ENCODE measurements at regions not wholly inside any gene's neighbourhood (a gene's known extent, or its start where the extent isn't known, plus 50 kb on each side); places are given as distances from the start of the nearest gene placed in this dataset.

DNA sequence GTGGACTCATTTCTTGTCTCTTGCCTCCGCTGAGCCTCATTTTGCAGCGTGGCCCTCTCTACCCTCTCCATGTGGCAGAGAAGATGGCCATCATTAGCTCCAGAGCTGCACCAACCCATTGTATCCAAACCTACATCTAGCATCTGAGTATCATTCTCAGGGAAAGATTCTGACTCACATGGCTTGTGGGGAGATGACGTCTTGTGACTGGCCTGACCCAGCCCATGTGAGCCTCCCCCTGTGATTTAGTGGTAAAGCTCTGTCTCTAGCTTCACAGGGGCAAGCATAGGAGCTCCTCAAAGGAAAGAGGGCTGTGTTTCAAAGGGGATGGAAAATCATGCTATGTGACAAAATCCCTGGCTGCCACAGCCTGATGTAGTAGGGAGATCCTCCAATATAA is 87.4 kb upstream of the RBMS1 start:
- H3K9ac ChIP-seq (ENCODE audit: low read length) = no peak overlapping the region
- no peak overlapping the region for H2AFZ ChIP-seq (ENCODE audit: low read length)
- H3K36me3 ChIP-seq (ENCODE audit: insufficient read depth, low read length) = no peaks in the 10 kb centered on the region
- no peak overlapping the region for H3K4me2 ChIP-seq (ENCODE audit: low read length)
- H3K27ac ChIP-seq (ENCODE audit: low read depth, low read length, poor library complexity, severe bottlenecking) = no peak overlapping the region
- H3K9me2 ChIP-seq (ENCODE audit: low read depth, low read length) = no peaks in the 10 kb centered on the region
- H3K9me3 ChIP-seq (ENCODE audit: low read length) = no peaks in the 10 kb centered on the region
- no peaks in the 10 kb centered on the region for H3K4me1 ChIP-seq (ENCODE audit: insufficient read depth, low read length, severe bottlenecking)
- no peaks in the 10 kb centered on the region for H3F3A ChIP-seq (ENCODE audit: insufficient read depth, low read length)
- H3K4me3 ChIP-seq (ENCODE audit: low read depth, low read length, poor library complexity, severe bottlenecking) = no peak overlapping the region
- TF ChIP-seq EZH2 (IDR thresholded peaks at IDR 0.05; ENCODE audit: borderline replicate concordance, low read length) = no peak
- no peaks in the 10 kb centered on the region for H3K79me2 ChIP-seq (ENCODE audit: insufficient read depth, low read length)
- H3K27me3 ChIP-seq (ENCODE audit: insufficient read depth, low read length) = no peaks in the 10 kb centered on the region
- H4K20me1 ChIP-seq (ENCODE audit: insufficient read depth, low read length) = no peaks in the 10 kb centered on the region

DNA sequence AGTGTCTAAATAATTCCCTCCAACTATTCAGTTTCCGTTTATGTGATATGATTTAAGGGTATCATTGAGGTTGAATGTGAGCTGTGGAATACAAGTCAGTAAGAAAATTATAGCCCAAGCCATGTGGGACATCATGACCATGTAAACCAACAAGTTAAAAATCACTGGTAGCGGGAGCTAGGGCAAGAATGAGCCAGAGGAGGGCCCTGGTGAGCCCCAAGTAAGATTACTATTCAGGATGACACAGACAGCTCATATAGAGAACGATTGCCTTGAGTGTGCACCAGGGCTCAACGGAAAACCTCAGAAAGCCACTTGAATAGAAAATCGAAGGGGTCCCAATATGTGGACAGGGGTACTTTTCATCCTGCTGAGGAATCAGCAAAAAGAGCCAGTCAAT is 87.8 kb upstream of the RBMS1 start:
- Histone ChIP-seq H3K36me3 (ENCODE audit: insufficient read depth, low read length) (no peaks in the 10 kb centered on the region), H4K20me1 (ENCODE audit: insufficient read depth, low read length) (no peaks in the 10 kb centered on the region), H3K9ac (ENCODE audit: low read length) (no peak overlapping the region), H3K4me3 (ENCODE audit: low read depth, low read length, poor library complexity, severe bottlenecking) (no peak overlapping the region), H3K27ac (ENCODE audit: low read depth, low read length, poor library complexity, severe bottlenecking) (no peak overlapping the region), H3F3A (ENCODE audit: insufficient read depth, low read length) (no peaks in the 10 kb centered on the region), H3K9me3 (ENCODE audit: low read length) (no peaks in the 10 kb centered on the region), H3K79me2 (ENCODE audit: insufficient read depth, low read length) (no peaks in the 10 kb centered on the region), H3K4me2 (ENCODE audit: low read length) (no peak overlapping the region), H3K9me2 (ENCODE audit: low read depth, low read length) (no peaks in the 10 kb centered on the region), H2AFZ (ENCODE audit: low read length) (no peak overlapping the region), H3K27me3 (ENCODE audit: insufficient read depth, low read length) (no peaks in the 10 kb centered on the region), H3K4me1 (ENCODE audit: insufficient read depth, low read length, severe bottlenecking) (no peaks in the 10 kb centered on the region)
- TF ChIP-seq, protein P1, sequence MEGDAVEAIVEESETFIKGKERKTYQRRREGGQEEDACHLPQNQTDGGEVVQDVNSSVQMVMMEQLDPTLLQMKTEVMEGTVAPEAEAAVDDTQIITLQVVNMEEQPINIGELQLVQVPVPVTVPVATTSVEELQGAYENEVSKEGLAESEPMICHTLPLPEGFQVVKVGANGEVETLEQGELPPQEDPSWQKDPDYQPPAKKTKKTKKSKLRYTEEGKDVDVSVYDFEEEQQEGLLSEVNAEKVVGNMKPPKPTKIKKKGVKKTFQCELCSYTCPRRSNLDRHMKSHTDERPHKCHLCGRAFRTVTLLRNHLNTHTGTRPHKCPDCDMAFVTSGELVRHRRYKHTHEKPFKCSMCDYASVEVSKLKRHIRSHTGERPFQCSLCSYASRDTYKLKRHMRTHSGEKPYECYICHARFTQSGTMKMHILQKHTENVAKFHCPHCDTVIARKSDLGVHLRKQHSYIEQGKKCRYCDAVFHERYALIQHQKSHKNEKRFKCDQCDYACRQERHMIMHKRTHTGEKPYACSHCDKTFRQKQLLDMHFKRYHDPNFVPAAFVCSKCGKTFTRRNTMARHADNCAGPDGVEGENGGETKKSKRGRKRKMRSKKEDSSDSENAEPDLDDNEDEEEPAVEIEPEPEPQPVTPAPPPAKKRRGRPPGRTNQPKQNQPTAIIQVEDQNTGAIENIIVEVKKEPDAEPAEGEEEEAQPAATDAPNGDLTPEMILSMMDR (IDR thresholded peaks at IDR 0.05; ENCODE audit: low read length) = no peak
- TF ChIP-seq EZH2 (IDR thresholded peaks at IDR 0.05; ENCODE audit: borderline replicate concordance, low read length) = no peak

DNA sequence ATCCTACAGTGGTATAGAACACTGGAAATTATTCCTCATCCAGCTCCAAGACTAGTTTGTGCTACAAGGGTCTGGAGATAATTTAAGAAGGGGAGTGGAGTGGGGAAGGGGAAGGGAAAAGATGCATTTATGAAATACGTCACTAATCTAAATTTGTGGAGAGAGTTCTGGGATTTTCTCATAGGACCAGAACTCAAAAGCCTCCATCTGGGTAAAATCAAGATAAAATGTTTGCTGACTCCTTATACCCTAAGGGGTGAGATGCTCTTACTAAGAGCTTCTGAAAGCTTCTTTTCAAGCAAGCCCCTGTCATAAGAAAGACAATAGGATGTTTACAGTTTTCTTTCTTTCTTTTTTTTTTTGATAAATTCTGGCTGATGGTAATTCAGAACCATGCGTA is 88.5 kb upstream of the RBMS1 start:
- H3K27me3 ChIP-seq (ENCODE audit: insufficient read depth, low read length) = no peaks in the 10 kb centered on the region
- H3K36me3 ChIP-seq (ENCODE audit: insufficient read depth, low read length) = no peaks in the 10 kb centered on the region
- H4K20me1 ChIP-seq (ENCODE audit: insufficient read depth, low read length) = no peaks in the 10 kb centered on the region
- H3K4me1 ChIP-seq (ENCODE audit: insufficient read depth, low read length, severe bottlenecking) = no peaks in the 10 kb centered on the region
- H3K79me2 ChIP-seq (ENCODE audit: insufficient read depth, low read length) = no peaks in the 10 kb centered on the region
- no peak for TF ChIP-seq EZH2 (IDR thresholded peaks at IDR 0.05; ENCODE audit: borderline replicate concordance, low read length)
- TF ChIP-seq, protein P1 (IDR thresholded peaks at IDR 0.05; ENCODE audit: low read length) = no peak
- H3F3A ChIP-seq (ENCODE audit: insufficient read depth, low read length) = no peaks in the 10 kb centered on the region
- no peak overlapping the region for H2AFZ ChIP-seq (ENCODE audit: low read length)
- H3K4me3 ChIP-seq (ENCODE audit: low read depth, low read length, poor library complexity, severe bottlenecking) = no peak overlapping the region
- no peak overlapping the region for H3K9ac ChIP-seq (ENCODE audit: low read length)
- H3K9me3 ChIP-seq (ENCODE audit: low read length) = no peaks in the 10 kb centered on the region
- H3K27ac ChIP-seq (ENCODE audit: low read depth, low read length, poor library complexity, severe bottlenecking) = no peak overlapping the region
- H3K4me2 ChIP-seq (ENCODE audit: low read length) = no peak overlapping the region
- no peaks in the 10 kb centered on the region for H3K9me2 ChIP-seq (ENCODE audit: low read depth, low read length)

DNA sequence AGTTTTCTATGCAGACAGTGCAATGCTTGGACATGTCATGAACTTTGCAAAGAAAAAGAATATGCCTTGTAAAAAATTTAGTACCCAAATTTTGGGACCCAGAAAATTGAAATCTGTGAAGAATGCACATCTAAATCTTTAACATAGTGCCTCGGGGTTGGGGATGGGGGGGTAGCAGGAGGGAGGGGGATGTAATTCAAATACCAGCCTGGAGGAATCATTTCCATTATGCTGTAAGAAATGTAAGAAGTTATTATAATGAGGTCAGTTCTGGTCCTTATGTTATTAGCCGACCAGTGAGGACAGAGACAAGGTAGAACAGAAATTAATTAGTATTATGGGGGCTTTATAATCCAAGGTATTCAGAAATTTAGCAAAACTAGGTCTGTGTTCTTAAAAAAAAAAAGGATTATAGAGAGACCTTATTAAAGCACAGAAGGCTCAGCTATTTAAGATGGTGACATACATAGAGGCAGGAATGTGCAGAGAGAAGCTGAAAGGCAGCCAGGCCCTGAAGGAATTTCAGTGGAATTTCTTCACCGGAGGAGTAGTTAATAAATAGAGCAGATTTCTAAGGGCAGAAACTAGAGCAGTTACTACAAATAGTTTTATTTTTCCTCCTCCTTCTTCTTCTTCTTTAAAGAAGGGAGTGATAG is 89.0 kb upstream of the RBMS1 start:
- Histone ChIP-seq H3K4me3 (ENCODE audit: low read depth, low read length, poor library complexity, severe bottlenecking) (no peak overlapping the region), H2AFZ (ENCODE audit: low read length) (no peak overlapping the region), H3K9ac (ENCODE audit: low read length) (no peak overlapping the region), H3K4me2 (ENCODE audit: low read length) (no peak overlapping the region), H4K20me1 (ENCODE audit: insufficient read depth, low read length) (no peaks in the 10 kb centered on the region), H3K4me1 (ENCODE audit: insufficient read depth, low read length, severe bottlenecking) (no peaks in the 10 kb centered on the region), H3K27ac (ENCODE audit: low read depth, low read length, poor library complexity, severe bottlenecking) (no peak overlapping the region), H3K9me3 (ENCODE audit: low read length) (no peaks in the 10 kb centered on the region), H3F3A (ENCODE audit: insufficient read depth, low read length) (no peaks in the 10 kb centered on the region), H3K27me3 (ENCODE audit: insufficient read depth, low read length) (no peaks in the 10 kb centered on the region), H3K79me2 (ENCODE audit: insufficient read depth, low read length) (no peaks in the 10 kb centered on the region), H3K9me2 (ENCODE audit: low read depth, low read length) (no peaks in the 10 kb centered on the region), H3K36me3 (ENCODE audit: insufficient read depth, low read length) (no peaks in the 10 kb centered on the region)
- TF ChIP-seq EZH2 (IDR thresholded peaks at IDR 0.05; ENCODE audit: borderline replicate concordance, low read length) = no peak
- TF ChIP-seq, protein P1 (IDR thresholded peaks at IDR 0.05; ENCODE audit: low read length) = no peak
